GM12801 (cell line): ENCODE measurements at regions not wholly inside any gene's neighbourhood (a gene's known extent, or its start where the extent isn't known, plus 50 kb on each side); places are given as distances from the start of the nearest gene placed in this dataset.

Experiments used
- TF ChIP-seq, protein P1 (sequence below): IDR thresholded peaks from one replicate; pipeline ENCODE4 v1.5.1; 2011; ENCODE audit warnings: control low read depth; ENCODE audit not compliant: insufficient read length; ENCODE audit errors: extremely low read depth

DNA sequence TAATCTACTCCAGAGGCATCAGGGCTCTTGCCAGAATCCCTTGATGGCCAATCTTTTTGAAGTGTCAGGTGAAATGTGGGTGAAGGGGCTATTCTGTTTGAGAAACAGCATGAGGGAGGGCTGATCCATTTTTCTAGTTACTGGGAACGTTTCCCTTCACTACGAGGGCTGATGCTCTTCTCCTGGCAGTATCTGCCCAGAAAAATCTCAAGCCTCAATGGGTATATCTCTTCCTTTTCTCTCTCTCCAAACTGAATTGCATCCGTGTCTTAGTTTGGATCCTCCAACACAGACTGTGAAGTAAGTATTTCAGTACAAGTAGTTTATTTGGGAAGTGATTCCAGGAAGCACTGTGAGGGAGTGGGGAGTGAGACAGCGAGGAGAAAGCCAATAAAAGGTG is 113.0 kb upstream of the NAV2 start:
- TF ChIP-seq, protein P1, sequence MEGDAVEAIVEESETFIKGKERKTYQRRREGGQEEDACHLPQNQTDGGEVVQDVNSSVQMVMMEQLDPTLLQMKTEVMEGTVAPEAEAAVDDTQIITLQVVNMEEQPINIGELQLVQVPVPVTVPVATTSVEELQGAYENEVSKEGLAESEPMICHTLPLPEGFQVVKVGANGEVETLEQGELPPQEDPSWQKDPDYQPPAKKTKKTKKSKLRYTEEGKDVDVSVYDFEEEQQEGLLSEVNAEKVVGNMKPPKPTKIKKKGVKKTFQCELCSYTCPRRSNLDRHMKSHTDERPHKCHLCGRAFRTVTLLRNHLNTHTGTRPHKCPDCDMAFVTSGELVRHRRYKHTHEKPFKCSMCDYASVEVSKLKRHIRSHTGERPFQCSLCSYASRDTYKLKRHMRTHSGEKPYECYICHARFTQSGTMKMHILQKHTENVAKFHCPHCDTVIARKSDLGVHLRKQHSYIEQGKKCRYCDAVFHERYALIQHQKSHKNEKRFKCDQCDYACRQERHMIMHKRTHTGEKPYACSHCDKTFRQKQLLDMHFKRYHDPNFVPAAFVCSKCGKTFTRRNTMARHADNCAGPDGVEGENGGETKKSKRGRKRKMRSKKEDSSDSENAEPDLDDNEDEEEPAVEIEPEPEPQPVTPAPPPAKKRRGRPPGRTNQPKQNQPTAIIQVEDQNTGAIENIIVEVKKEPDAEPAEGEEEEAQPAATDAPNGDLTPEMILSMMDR = no peak

DNA sequence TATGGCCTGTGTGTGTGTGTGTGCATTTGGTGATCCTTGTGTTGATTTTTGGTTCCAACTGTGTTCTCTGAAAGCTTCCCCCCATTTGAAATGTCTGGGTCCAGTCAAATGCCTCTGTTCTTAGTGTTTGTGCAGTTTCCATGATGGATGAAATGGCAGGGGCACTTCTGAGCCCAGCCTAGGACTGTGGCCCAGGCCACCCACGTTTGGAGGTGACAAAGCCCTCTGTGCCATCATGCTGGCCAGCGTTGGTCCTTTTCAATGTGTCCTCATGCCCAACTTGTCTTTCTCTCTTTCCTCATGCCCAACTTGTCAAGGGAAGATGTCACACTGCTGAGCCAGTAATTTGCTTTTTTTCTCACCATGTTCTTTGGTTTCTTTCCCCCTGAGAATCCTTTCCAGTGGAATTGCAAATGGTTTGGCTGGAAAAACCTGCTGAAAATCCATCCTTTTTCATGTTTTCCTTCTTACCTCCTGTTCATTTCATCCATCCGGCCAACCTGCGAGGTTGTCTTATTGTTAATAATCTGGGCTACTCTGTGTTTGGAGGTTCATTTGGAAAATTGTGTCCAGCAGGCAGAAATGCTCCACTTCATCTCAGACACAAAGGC is 113.7 kb upstream of the NAV2 start:
- TF ChIP-seq, protein P1 = no peak

DNA sequence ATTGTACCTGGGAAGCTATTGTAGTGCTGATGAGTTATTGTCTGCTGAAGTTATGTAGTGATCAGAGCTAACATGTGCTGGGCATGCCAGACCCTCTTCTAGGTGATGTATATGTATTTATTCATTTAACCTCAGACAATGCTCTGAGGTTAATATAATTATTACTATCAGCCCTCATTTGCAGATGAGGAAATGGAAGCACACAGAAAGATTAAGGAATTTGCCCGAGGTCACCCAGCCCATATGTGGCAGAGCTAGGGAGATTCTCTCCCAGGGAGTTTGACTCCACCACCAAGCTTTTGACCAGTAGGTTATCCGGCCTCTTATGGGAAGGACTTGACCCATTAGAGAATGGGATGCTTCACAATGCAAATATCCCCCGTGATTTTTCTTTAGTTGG is 114.2 kb upstream of the NAV2 start:
- TF ChIP-seq, protein P1 = no peak

DNA sequence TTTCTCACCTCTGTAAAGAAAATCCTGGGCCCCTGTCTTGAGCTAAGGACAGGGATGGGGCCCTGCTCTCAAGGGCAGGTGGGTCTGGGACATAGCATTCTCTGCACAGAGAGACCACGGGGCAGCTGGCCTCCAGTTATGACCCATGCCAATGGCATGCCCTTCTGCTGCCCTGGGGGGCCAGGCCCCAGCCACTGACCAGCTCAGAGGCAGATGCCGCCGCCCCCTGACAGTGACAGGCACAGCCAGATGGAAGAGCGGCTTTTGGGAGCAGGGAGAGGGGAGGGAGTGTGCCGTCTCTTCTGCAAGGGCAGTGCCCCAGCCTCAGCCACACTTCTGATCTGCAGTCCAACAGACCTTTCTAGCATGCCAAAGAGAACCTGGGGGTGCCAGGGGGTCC is 114.8 kb upstream of the NAV2 start:
- TF ChIP-seq, protein P1 = no peak

DNA sequence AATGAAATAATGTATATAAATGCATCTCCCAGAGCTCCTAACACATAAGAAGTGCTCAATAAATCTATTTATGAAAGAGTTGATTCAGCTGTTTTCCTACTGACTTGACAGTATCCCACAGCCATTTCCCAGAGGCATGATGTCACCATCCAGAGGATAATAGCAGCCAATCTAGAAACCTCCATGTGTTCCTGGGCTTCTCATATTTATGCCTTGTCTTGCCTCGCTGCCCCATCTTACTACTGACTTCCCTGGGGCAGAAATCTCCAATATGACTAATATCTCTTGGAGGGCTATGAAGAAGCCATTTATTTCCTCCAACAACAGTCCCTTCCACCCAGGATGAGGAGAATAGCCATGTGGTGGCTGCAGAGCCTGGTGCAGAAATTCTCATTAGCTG is 115.4 kb upstream of the NAV2 start:
- TF ChIP-seq, protein P1 = no peak

DNA sequence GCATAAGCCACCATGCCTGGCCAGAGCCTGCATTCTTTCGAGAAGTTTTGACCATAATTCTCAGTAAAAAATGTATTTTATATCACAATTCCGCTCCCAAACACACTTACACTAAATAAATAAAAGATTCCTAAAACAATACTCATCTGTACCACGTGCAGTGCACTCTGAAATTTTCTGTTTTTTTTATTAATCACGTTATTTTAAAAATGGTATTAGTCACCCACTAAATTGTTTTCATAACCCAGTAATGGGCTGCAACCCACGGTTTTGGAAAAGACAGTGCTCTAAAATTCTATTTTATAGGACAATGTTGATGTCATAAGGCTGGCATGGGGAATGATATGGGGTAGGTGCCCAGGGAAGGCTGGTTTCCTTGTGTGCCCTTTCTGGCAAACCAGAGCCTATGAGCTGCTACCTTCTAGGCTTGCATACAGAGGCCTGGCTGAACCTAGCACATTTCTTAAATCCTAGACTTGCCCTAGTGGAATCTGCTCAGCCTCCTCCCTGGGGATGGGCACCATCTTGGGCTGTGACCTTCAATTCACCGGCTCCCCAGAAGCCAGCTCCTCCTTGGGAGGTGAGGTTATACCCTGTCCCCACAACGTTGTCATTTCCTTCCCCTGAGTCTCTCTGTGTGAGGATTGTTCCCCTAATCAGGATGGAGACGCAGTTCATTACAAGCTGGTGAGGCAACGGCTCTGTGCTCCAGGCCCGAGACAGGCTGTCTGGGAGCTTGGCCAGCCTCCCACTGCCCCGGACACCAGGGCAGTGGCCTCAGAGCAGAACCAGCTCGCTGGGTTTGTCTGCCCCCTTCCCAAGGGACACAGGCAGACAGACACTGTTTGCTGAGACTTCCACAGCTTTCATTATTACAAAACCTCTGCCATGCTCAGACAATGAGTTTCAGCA is 116.5 kb upstream of the NAV2 start:
- TF ChIP-seq, protein P1 = no peak

DNA sequence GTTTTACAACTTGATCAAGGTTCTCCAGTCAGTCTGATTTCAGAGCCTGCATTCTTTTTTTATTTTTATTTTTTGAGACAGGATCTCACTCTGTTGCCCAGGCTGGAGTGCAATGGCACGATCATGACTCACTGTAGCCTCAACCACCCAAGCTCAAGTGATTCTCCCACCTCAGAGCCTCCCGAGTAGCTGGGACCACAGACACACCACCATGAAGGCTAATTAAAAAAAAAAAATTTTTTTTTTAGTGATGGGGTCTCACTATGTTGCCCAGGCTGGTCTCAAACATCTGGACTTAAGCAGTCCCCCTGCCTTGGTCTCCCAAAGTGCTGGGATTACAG is 117.2 kb upstream of the NAV2 start:
- TF ChIP-seq, protein P1 = no peak
